Right lobe of liver (tissue), 4 donors: ENCODE measurements at regions not wholly inside any gene's neighbourhood (a gene's known extent, or its start where the extent isn't known, plus 50 kb on each side); places are given as distances from the start of the nearest gene placed in this dataset.

Experiments
- CTCF ChIP-seq, 4 donors: fragments of 200-600 bp in 3 of 4; fragments of 450-650 bp in 1 of 4; IDR thresholded peaks; one replicate each; pipeline versions ENCODE4 v1.5.1 to v1.8.0; 2016 to 2022; ENCODE audit warnings: antibody characterized with exemption in 4 of 4, mild to moderate bottlenecking in 2 of 4
- POLR2A ChIP-seq: fragments of 450-650 bp; IDR thresholded peaks from one replicate; pipeline ENCODE4 v1.6.1; 2017; ENCODE audit warnings: antibody characterized with exemption, mild to moderate bottlenecking
- donor health status: DM: no; HTN: no; CAD: no.
- donor health status: DM: no; HTN: no; CAD: no.
- donor health status: DM: no; HTN: yes; CAD: no.

GRCh38 chr4:66219401-66219800 is 549.1 kb upstream of the EPHA5 start:
- TF ChIP-seq CTCF (IDR thresholded peaks at IDR 0.05) (no peak), POLR2A (no peak)
